T-helper 1 cell treated with Interleukin-12 subunit alpha and Interleukin-12 subunit beta and Interleukin-4 antibody, amounts not matched to agents 30 μg/mL and 1 μg/mL, for 36 hours (primary cell): ENCODE measurements at regions not wholly inside any gene's neighbourhood (a gene's known extent, or its start where the extent isn't known, plus 50 kb on each side); places are given as distances from the start of the nearest gene placed in this dataset.

Experiments used
- H3K27ac Mint-ChIP-seq: one replicate; pipeline ENCODE4 v1.8.0; 2021; ENCODE audit warnings: mild to moderate bottlenecking, mixed read lengths
- H3K27me3 Mint-ChIP-seq: one replicate; pipeline ENCODE4 v1.8.0; 2021; ENCODE audit warnings: low read depth, mixed read lengths
- H3K36me3 Mint-ChIP-seq: one replicate; pipeline ENCODE4 v1.8.0; 2021; ENCODE audit warnings: low read depth, mixed read lengths
- H3K4me1 Mint-ChIP-seq: one replicate; pipeline ENCODE4 v1.8.0; 2021; ENCODE audit warnings: low read depth, mixed read lengths
- H3K4me3 Mint-ChIP-seq: one replicate; pipeline ENCODE4 v1.8.0; 2021; ENCODE audit warnings: mild to moderate bottlenecking, moderate library complexity, mixed read lengths
- H3K9me3 Mint-ChIP-seq: one replicate; pipeline ENCODE4 v1.8.0; 2021; ENCODE audit warnings: mixed read lengths

DNA sequence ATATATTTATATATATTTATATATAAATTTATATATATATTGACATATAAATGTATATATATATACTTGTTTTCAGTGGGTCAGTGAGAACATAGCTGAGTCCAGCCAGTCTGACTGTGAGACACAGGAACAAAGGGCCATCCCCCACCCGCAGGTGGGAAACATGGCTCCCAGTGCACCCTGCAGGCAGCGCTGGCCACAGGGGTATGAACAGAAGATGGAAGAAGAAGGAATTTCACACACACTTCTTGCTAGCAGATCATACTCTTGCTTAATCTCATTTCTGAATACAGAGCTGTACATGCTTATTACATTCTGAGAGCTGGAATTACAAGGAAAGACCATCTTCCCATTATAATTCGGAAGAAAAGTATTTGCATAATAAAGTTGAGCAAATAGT lies 595.4 kb downstream of the IRX1 start:
- Mint-ChIP-seq H3K27ac (no peak overlapping the region), H3K27me3 (no peaks in the 10 kb centered on the region), H3K9me3 (peaks cover 3% of the 10 kb centered on the region), H3K4me1 (peaks cover 3% of the 10 kb centered on the region), H3K36me3 (no peaks in the 10 kb centered on the region), H3K4me3 (no peak overlapping the region)

DNA sequence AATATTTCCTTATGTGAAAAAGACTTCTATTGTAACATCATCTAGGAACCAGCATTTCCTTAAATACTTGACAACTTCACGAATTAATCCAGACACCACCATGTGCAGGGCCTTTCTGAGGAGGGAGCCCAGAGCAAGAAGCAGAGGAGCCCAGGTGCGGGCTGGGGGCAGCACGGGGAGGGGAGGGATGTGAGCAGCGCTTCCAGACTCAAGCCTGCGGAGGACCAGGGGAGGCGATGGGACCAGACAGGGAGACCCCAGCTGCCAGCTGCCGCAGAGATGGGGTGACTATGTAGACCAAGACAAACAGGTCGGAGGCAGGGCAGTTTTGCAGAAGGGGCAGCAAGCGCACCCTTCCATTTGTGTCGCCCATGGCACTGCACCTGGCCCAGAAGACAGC lies 596.1 kb downstream of the IRX1 start:
- no peak overlapping the region for H3K4me3 Mint-ChIP-seq
- no peaks in the 10 kb centered on the region for H3K36me3 Mint-ChIP-seq
- H3K9me3 Mint-ChIP-seq: no peaks in the 10 kb centered on the region
- no peaks in the 10 kb centered on the region for H3K4me1 Mint-ChIP-seq
- no peaks in the 10 kb centered on the region for H3K27me3 Mint-ChIP-seq
- H3K27ac Mint-ChIP-seq: no peak overlapping the region

DNA sequence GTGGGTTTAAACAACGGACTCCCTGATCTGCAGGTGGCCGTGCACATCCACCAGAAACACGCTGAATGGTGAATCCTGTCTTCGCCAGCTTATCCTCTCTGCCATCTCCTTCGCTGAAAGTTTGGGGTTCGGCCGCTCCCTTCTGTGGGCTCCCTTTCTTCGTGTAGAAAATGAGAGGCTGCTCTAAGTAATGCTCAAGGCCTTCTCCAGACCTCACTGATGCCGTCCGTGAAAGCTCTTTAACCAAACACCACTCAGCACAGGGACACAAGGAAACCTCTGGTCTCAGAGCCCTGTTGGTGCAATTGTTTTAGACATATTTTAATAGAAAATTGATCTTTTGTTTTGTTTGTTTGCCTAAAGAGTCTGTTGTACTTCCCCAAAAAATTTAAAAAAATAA lies 596.5 kb downstream of the IRX1 start:
- Mint-ChIP-seq H3K36me3 (no peaks in the 10 kb centered on the region), H3K27me3 (no peaks in the 10 kb centered on the region), H3K9me3 (no peaks in the 10 kb centered on the region), H3K27ac (no peak overlapping the region), H3K4me3 (no peak overlapping the region), H3K4me1 (no peaks in the 10 kb centered on the region)

DNA sequence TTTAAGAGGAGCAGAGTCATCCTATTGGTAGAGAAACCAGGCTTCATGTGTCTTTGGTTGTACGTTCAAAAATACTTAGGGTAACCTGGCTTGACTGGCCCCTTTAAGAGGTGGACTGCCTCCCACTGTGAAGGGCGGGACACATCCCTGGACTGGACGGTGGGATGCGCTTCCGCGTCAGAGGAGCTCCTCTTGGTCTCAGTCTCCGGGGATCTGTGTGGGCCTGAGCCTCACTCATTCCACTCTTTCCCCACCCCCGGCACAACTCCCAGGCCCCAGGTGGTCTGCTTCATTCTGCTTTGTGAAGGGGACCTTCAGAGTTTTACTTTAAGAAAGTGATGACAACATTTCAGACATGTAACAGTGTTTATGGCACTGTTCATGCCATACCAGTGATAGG lies 601.1 kb downstream of the IRX1 start:
- no peaks in the 10 kb centered on the region for H3K9me3 Mint-ChIP-seq
- H3K36me3 Mint-ChIP-seq: no peaks in the 10 kb centered on the region
- H3K27me3 Mint-ChIP-seq: no peaks in the 10 kb centered on the region
- no peak overlapping the region for H3K27ac Mint-ChIP-seq
- no peaks in the 10 kb centered on the region for H3K4me1 Mint-ChIP-seq
- no peak overlapping the region for H3K4me3 Mint-ChIP-seq

GRCh38 chr5:4197151-4197550 lies 601.5 kb downstream of the IRX1 start:
- Mint-ChIP-seq H3K36me3 (no peaks in the 10 kb centered on the region), H3K4me3 (no peak overlapping the region), H3K9me3 (no peaks in the 10 kb centered on the region), H3K4me1 (no peaks in the 10 kb centered on the region), H3K27ac (no peak overlapping the region), H3K27me3 (no peaks in the 10 kb centered on the region)

DNA sequence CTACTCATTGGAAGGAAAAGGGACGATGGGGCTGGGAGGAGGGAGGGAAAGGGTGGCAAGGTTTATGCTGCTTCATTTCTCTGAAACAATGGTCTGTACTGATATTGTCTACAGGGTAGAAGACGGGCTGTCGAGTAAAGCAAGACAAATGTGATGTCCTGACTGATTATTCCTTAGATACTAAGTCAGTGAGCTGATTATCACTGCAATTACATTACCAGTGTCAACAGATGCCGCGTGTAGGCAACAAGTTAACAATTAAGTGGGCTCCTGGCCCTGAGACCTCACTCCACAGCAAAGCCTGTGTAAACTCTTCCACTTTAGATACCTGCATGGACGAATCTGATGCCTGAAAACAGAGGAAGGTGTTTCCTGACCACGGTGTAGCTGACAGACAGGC lies 602.8 kb downstream of the IRX1 start:
- Mint-ChIP-seq H3K4me3 (no peak overlapping the region), H3K9me3 (no peaks in the 10 kb centered on the region), H3K27me3 (no peaks in the 10 kb centered on the region), H3K4me1 (no peaks in the 10 kb centered on the region), H3K36me3 (no peaks in the 10 kb centered on the region), H3K27ac (no peak overlapping the region)

GRCh38 chr5:4199049-4199841 lies 603.6 kb downstream of the IRX1 start:
- H3K4me1 Mint-ChIP-seq: no peaks in the 10 kb centered on the region
- H3K9me3 Mint-ChIP-seq: no peaks in the 10 kb centered on the region

DNA sequence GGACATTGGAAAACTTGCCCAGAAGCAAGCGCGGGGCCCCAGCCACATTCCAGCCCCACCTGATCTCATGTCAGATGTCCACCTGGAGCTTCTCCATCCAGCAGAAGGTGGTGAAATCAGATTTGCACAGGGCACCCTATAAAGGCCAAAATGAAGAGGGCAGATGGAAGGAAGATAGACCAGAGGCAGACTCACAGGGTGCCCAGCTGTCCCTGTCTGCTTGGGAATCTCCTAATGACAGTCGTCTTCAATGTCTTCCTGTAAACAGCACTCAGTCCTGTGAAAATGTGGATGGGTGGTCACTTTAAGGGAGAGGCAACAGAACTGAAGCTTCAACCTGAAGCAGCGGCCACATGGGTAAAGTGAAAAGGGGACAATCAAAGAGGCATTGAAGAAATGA lies 607.5 kb downstream of the IRX1 start:
- Mint-ChIP-seq H3K36me3 (no peaks in the 10 kb centered on the region), H3K27me3 (no peaks in the 10 kb centered on the region), H3K4me1 (no peaks in the 10 kb centered on the region), H3K9me3 (peaks cover 2% of the 10 kb centered on the region), H3K27ac (no peak overlapping the region), H3K4me3 (no peak overlapping the region)

More at GRCh38 chr5:4199049-4199841, 603.6 kb downstream of the IRX1 start:
- no peaks in the 10 kb centered on the region for H3K27me3 Mint-ChIP-seq
- no peaks in the 10 kb centered on the region for H3K36me3 Mint-ChIP-seq
- H3K4me3 Mint-ChIP-seq: no peak overlapping the region
- no peak overlapping the region for H3K27ac Mint-ChIP-seq

- Mint-ChIP-seq H3K4me3 (no peak overlapping the region), H3K27me3 (no peaks in the 10 kb centered on the region), H3K27ac (no peak overlapping the region), H3K9me3 (peaks cover 15% of the 10 kb centered on the region), H3K36me3 (no peaks in the 10 kb centered on the region), H3K4me1 (no peaks in the 10 kb centered on the region)
Observed at GRCh38 chr5:4204276-4205141, 608.9 kb downstream of the IRX1 start.

- Mint-ChIP-seq H3K27me3 (no peaks in the 10 kb centered on the region), H3K36me3 (no peaks in the 10 kb centered on the region), H3K9me3 (peaks cover 18% of the 10 kb centered on the region), H3K4me3 (no peak overlapping the region), H3K27ac (no peak overlapping the region), H3K4me1 (no peaks in the 10 kb centered on the region)
Observed at GRCh38 chr5:4205398-4205797, 609.8 kb downstream of the IRX1 start.

- Mint-ChIP-seq H3K27ac (no peak overlapping the region), H3K4me3 (no peak overlapping the region), H3K9me3 (peaks cover 18% of the 10 kb centered on the region), H3K27me3 (no peaks in the 10 kb centered on the region), H3K36me3 (no peaks in the 10 kb centered on the region), H3K4me1 (no peaks in the 10 kb centered on the region)
Observed at GRCh38 chr5:4206127-4206526, 610.5 kb downstream of the IRX1 start.

DNA sequence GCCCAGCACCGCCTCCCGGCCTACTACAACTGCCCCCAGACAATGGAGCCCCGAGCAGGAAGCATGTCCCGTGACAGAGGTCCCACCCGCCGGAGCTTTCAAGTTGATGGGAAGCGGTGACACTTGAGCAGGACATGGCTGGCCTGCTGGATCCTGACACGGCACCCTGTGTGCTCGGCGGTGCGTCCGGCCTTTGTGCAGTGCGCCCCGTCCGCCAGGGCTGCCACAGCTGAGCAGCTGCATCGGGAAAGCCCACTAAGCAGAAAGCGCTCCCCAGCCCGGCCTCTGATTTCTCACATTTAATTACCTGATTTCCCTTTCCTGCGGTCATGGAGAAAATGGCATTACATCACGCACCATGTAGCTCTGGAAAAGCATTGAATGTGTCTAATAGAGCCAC lies 611.9 kb downstream of the IRX1 start:
- no peak overlapping the region for H3K4me3 Mint-ChIP-seq
- H3K9me3 Mint-ChIP-seq: peaks cover 18% of the 10 kb centered on the region
- H3K36me3 Mint-ChIP-seq: no peaks in the 10 kb centered on the region
- H3K4me1 Mint-ChIP-seq: no peaks in the 10 kb centered on the region
- H3K27ac Mint-ChIP-seq: no peak overlapping the region
- H3K27me3 Mint-ChIP-seq: no peaks in the 10 kb centered on the region

DNA sequence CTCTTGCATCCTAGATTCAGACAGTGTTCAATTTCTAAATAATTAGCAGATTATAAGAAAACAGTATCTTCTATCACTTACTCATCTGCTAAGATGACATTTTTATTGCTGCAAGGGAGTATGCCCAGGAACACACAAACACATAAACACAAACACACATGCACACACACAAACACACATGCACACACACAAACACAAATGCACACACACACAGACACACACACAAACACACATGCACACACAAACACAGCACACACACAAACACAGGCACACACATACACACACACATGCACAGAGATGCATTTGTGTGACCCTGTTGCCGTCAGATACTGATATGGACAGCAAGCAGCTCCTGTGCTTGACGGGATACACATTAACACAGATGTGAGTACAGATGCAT lies 612.9 kb downstream of the IRX1 start:
- Mint-ChIP-seq H3K27ac (no peak overlapping the region), H3K4me3 (no peak overlapping the region), H3K4me1 (no peaks in the 10 kb centered on the region), H3K9me3 (peaks cover 18% of the 10 kb centered on the region), H3K36me3 (no peaks in the 10 kb centered on the region), H3K27me3 (no peaks in the 10 kb centered on the region)

DNA sequence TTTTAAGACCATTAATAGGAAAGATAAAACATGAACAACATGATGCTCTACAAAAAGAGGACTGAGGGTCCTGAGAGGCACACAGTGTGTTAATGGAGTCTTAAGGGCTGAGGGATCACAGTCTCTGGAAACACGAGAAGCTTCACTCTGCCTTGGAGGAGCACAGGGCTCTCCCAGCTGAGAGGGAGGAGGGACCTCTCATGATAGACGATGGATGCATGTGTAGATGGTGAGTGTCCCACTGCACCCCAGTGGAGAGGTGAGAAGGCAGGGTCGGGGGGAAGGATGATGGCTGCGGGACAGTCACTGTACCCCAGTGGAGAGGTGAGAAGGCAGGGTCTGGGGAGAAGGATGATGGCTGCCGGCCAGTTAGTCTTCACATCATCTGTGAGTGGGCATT lies 613.4 kb downstream of the IRX1 start:
- Mint-ChIP-seq H3K27ac (no peak overlapping the region), H3K36me3 (no peaks in the 10 kb centered on the region), H3K9me3 (peaks cover 18% of the 10 kb centered on the region), H3K4me1 (no peaks in the 10 kb centered on the region), H3K27me3 (no peaks in the 10 kb centered on the region), H3K4me3 (no peak overlapping the region)

- Mint-ChIP-seq H3K4me3 (no peak overlapping the region), H3K36me3 (no peaks in the 10 kb centered on the region), H3K27me3 (no peaks in the 10 kb centered on the region), H3K27ac (no peak overlapping the region), H3K9me3 (peaks cover 18% of the 10 kb centered on the region), H3K4me1 (no peaks in the 10 kb centered on the region)
Observed at GRCh38 chr5:4212071-4212739, 616.6 kb downstream of the IRX1 start.
